ENCODE measurements at regions not wholly inside any gene's neighbourhood (a gene's known extent, or its start where the extent isn't known, plus 50 kb on each side); places are given as distances from the start of the nearest gene placed in this dataset.

DNA sequence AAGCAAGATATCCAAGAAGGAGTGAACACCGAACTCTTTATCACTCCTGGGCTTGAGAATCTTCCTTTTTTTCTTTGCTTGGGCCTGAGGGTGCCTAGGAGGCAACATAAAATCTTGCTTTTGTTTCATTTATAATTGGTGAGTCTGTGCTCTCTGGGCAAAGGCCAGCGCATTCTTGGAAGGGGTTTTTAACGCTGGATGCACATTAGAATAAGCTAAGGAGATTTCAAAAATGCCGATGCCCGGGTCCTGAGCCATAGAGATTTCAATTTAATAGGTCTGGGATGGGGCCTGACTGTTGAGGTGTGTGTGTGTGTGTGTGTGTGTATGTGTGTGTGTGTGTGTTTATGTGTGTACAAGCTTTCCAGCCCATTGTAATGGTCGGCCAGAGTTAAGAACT lies 62.0 kb upstream of the SORCS3 start:
- TF ChIP-seq EZH2 (IDR thresholded peaks at IDR 0.05) (no peak), POLR2AphosphoS5 (IDR thresholded peaks at IDR 0.05; ENCODE audit: borderline replicate concordance, low read depth, low read length) (no peak)

Data from SK-N-MC (cell line).